CD4-positive, CD25-positive, alpha-beta regulatory T cell (primary cell): ENCODE measurements at regions not wholly inside any gene's neighbourhood (a gene's known extent, or its start where the extent isn't known, plus 50 kb on each side); places are given as distances from the start of the nearest gene placed in this dataset.
"Not testable (repeated sequence)": the region's sequence is repeated elsewhere in the genome, so short reads cannot be mapped to it uniquely, and the experiment has no call there.

Experiments
- ATAC-seq, 2 donors: fragments of 150-1000 bp; cut with Tn5 transposase; one replicate each; pipeline ENCODE4 v1.10.0; 2021; ENCODE audit warnings: low read depth in 2 of 2, moderate number of reproducible peaks in 2 of 2, moderate library complexity in 1 of 2
- DNase-seq, 3 donors: peaks; one replicate each; pipeline versions ENCODE4 v3.0.0 to v3.0.0-alpha.2; 2012 to 2022; ENCODE audit warnings: mixed read lengths in 1 of 3
- H3K27ac ChIP-seq: one replicate; pipeline ENCODE4 v1.7.0; 2013; ENCODE audit warnings: mild to moderate bottlenecking, low read length; ENCODE audit not compliant: insufficient read depth, poor library complexity, severe bottlenecking
- H3K27me3 ChIP-seq: one replicate; pipeline ENCODE4 v1.7.0; 2013; ENCODE audit warnings: low read length; ENCODE audit not compliant: control insufficient read depth, insufficient read depth
- H3K36me3 ChIP-seq: one replicate; pipeline ENCODE4 v1.7.0; 2013; ENCODE audit warnings: mild to moderate bottlenecking, low read length, moderate library complexity; ENCODE audit not compliant: control insufficient read depth, insufficient read depth
- H3K4me1 ChIP-seq: 2 replicates; pipeline ENCODE4 v1.7.0; 2013; ENCODE audit warnings: mild to moderate bottlenecking, low read length; ENCODE audit not compliant: insufficient read depth, control insufficient read depth, poor library complexity, severe bottlenecking
- H3K4me3 ChIP-seq: one replicate; pipeline ENCODE4 v1.7.0; 2013; ENCODE audit warnings: low read depth, mild to moderate bottlenecking, low read length, moderate library complexity
- H3K9me3 ChIP-seq, 2 experiments: 1 replicate in 1 of 2; 2 replicates in 1 of 2; pipeline ENCODE4 v1.7.0; 2013; ENCODE audit warnings: low read length in 2 of 2, mild to moderate bottlenecking in 1 of 2, moderate library complexity in 1 of 2; ENCODE audit not compliant: control insufficient read depth in 2 of 2
- H3K27ac Mint-ChIP-seq, 3 donors: one replicate each; pipeline ENCODE4 v1.8.0; 2020 to 2022; ENCODE audit warnings: mild to moderate bottlenecking in 3 of 3, mixed read lengths in 3 of 3, moderate library complexity in 2 of 3
- H3K27me3 Mint-ChIP-seq: one replicate; pipeline ENCODE4 v1.8.0; 2022; ENCODE audit warnings: mild to moderate bottlenecking, mixed read lengths
- H3K36me3 Mint-ChIP-seq: one replicate; pipeline ENCODE4 v1.8.0; 2020; ENCODE audit warnings: mixed read lengths
- H3K4me1 Mint-ChIP-seq, 4 donors: one replicate each; pipeline ENCODE4 v1.8.0; 2020 to 2022; ENCODE audit warnings: mixed read lengths in 4 of 4, mild to moderate bottlenecking in 1 of 4
- H3K4me3 Mint-ChIP-seq, 4 donors: one replicate each; pipeline ENCODE4 v1.8.0; 2020 to 2022; ENCODE audit warnings: mild to moderate bottlenecking in 4 of 4, mixed read lengths in 4 of 4, moderate library complexity in 3 of 4
- H3K9me3 Mint-ChIP-seq, 7 donors: one replicate each; pipeline ENCODE4 v1.8.0; 2020 to 2022; ENCODE audit warnings: mixed read lengths in 7 of 7, mild to moderate bottlenecking in 3 of 7, moderate library complexity in 2 of 7

DNA sequence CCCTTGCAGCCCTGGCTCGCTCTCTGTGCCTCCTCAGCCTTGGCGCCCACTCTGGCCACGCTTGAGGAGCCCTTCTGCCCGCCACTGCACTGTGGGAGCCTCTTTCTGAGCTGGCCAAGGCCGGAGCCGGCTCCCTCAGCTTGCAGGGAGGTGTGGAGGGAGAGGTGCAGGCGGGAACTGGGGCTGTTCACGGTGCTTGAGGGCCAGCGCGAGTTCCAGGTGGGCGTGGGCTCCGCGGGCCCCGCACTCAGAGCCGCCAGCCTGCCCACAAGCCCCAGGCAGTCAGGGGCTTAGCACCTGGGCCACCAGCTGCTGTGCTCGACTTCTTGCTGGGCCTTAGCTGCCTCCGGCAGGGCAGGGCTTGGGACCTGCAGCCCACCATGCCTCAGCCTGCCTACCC lies 861.5 kb upstream of the TPTE start:
- not testable (repeated sequence) for H3K4me1 ChIP-seq, H3K4me1 Mint-ChIP-seq, H3K27ac ChIP-seq, ATAC-seq, H3K36me3 ChIP-seq, H3K27ac Mint-ChIP-seq, H3K27me3 Mint-ChIP-seq, H3K4me3 ChIP-seq, DNase-seq, H3K36me3 Mint-ChIP-seq, H3K27me3 ChIP-seq, H3K4me3 Mint-ChIP-seq
- peaks cover 8 to 20% (median 10%) of the 10 kb centered on the region in 7 donors for H3K9me3 Mint-ChIP-seq
- peaks cover 5 to 26% of the 10 kb centered on the region in 2 experiments for H3K9me3 ChIP-seq

DNA sequence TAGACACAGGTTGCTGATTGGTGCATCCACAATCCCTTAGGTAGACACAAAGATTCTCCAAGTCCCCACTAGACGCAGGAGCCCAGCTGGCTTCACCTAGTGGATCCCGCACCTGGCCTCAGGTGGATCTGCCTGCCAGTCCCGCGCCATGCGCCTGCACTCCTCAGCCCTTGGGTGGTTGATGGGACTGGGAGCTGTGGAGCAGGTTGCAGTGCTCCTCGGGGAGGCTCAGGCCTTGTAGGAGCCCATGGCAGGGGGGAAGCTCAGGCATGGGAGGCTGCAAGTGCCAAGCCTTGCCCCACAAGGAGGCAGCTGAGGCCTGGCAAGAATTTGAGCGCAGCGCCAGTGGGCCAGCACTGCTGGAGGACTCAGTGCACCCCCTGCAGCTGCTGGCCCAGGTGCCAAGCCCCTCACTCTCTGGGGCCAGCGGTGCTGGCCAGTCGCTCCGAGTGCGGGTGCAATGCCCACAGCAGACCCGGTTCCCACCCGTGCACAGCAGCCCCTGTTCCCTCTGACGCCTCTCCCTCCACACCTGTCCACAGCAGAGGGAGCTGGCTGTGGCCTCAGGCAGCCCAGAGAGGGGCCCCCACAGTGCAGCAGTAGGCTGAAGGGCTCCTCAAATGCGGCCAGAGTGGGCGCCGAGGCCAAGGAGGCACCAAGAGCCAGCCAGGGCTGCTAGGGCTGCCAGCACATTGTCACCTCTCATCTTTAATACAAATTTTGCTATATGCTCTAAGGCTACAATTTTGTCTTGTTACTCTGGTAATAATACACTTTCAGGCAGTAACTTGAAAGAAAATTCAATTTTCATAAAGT lies 857.3 kb upstream of the TPTE start:
- not testable (repeated sequence) for H3K4me3 ChIP-seq, H3K27me3 Mint-ChIP-seq, H3K36me3 Mint-ChIP-seq, H3K27ac ChIP-seq, H3K4me3 Mint-ChIP-seq, H3K4me1 ChIP-seq, H3K9me3 Mint-ChIP-seq, DNase-seq, H3K27ac Mint-ChIP-seq, H3K9me3 ChIP-seq, H3K36me3 ChIP-seq, H3K4me1 Mint-ChIP-seq, ATAC-seq, H3K27me3 ChIP-seq

DNA sequence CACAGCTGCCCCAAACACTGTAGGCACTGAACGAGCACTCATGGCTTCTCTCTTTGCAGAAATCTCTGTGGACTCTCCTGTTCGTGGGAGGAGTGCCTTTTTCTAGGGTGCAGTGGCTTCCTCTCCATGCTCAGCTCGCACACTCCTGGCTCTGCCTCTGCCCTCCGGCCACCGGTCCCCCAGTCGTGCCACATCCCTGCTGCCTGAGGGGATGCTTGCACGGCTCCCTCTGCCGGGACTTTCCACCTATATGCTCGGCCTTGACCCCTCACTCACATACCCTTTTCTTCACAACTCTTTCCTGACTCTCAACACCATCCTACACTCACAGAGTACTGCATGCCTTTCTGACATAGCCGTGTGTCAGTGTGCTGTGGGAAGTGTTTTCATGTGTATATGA lies 845.6 kb upstream of the TPTE start:
- not testable (repeated sequence) for DNase-seq, H3K9me3 ChIP-seq, H3K9me3 Mint-ChIP-seq, H3K4me1 Mint-ChIP-seq, H3K4me3 Mint-ChIP-seq, H3K36me3 ChIP-seq, ATAC-seq, H3K27ac Mint-ChIP-seq, H3K27ac ChIP-seq, H3K4me3 ChIP-seq, H3K27me3 ChIP-seq, H3K36me3 Mint-ChIP-seq, H3K4me1 ChIP-seq, H3K27me3 Mint-ChIP-seq

DNA sequence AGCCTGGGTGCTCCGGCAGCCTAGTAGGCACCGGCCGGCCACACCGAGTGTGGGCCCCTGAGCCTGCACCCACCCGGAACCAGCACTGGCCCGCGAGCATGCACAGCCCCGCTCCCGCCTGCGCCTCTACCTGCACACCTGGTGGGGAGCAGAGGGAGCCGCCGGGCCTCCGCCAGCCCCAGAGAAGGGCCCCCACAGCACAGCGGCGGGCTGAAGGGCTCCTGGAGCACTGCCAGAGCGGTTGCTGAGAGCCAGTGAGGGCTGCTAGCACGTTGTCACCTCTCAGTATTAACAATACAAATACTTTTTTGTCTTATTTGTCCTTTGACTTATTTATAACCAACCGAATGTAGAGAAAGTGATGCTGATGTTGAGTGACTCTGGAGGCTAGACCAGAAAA lies 842.4 kb upstream of the TPTE start:
- H3K27ac ChIP-seq, DNase-seq, ATAC-seq, H3K4me1 Mint-ChIP-seq, H3K9me3 ChIP-seq, H3K36me3 ChIP-seq, H3K4me1 ChIP-seq, H3K27me3 Mint-ChIP-seq, H3K4me3 Mint-ChIP-seq, H3K9me3 Mint-ChIP-seq, H3K27me3 ChIP-seq, H3K4me3 ChIP-seq, H3K36me3 Mint-ChIP-seq, H3K27ac Mint-ChIP-seq: not testable (repeated sequence)

DNA sequence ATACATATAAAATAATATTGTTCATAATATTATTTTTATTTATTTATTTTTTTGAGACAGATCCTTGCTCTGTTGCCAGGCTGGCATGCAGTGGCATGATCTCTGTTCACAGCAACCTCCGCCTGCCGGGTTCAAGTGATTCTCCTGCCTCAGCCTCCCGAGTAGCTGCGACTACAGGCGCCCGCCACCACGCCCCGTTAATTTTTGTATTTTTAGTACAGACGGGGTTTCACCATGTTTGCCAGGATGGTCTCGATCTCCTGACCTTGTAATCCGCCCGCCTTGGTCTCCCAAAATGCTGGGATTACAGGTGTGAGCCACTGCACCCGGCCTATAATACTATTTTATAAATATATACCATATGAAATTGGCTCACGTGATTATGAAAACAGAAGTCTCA lies 832.4 kb upstream of the TPTE start:
- not testable (repeated sequence) for H3K36me3 Mint-ChIP-seq, H3K4me3 ChIP-seq, ATAC-seq, H3K36me3 ChIP-seq, H3K9me3 Mint-ChIP-seq, H3K4me1 Mint-ChIP-seq, H3K27ac ChIP-seq, H3K4me3 Mint-ChIP-seq, DNase-seq, H3K27me3 Mint-ChIP-seq, H3K4me1 ChIP-seq, H3K27ac Mint-ChIP-seq, H3K27me3 ChIP-seq, H3K9me3 ChIP-seq

DNA sequence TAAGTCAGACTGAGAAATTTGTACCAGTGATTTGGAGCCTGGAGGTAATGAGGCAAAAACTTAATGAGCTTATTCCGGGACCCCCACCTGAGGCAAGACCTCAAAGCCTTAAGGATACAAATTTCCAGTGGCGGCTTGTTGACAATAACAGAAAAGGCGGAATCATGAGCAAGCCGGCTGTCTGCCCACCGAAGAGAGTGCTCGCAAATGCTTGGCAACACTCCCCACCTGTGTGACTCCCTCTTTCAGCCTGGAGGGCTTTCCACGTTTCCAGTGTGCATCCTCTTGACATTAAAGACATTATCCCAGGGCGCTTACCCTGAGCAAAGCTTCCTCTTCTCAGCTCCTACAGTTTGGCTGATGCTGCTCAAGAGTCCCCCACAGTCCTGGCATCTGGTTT lies 830.4 kb upstream of the TPTE start:
- not testable (repeated sequence) for H3K27ac ChIP-seq, H3K4me1 ChIP-seq, H3K27me3 Mint-ChIP-seq, H3K27ac Mint-ChIP-seq, H3K4me1 Mint-ChIP-seq, H3K36me3 Mint-ChIP-seq, H3K27me3 ChIP-seq, H3K36me3 ChIP-seq, H3K9me3 ChIP-seq, ATAC-seq, H3K9me3 Mint-ChIP-seq, DNase-seq, H3K4me3 ChIP-seq, H3K4me3 Mint-ChIP-seq

DNA sequence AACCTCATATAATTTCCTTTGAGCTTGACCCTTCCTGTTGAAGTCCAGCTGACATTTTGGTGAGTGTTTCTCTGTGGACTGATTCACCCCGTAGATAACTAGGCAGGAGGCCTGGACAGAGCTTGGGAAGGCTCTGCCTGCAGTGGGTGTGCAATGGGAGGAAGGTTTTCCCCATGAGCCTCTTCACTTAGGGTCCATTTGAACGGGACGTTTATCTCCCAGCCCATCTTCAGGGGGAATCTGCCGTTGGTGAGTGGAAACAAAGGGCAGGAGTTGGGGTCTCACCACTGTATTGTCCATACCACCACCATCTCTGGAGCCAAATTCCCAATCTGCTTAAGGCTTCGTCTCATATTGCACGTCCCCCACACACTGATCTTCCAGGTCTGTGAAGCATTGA lies 825.6 kb upstream of the TPTE start:
- not testable (repeated sequence) for H3K4me1 Mint-ChIP-seq, H3K27ac Mint-ChIP-seq, DNase-seq, H3K36me3 Mint-ChIP-seq, H3K27ac ChIP-seq, H3K9me3 Mint-ChIP-seq, ATAC-seq, H3K27me3 ChIP-seq, H3K36me3 ChIP-seq, H3K4me1 ChIP-seq, H3K27me3 Mint-ChIP-seq, H3K9me3 ChIP-seq, H3K4me3 Mint-ChIP-seq, H3K4me3 ChIP-seq

DNA sequence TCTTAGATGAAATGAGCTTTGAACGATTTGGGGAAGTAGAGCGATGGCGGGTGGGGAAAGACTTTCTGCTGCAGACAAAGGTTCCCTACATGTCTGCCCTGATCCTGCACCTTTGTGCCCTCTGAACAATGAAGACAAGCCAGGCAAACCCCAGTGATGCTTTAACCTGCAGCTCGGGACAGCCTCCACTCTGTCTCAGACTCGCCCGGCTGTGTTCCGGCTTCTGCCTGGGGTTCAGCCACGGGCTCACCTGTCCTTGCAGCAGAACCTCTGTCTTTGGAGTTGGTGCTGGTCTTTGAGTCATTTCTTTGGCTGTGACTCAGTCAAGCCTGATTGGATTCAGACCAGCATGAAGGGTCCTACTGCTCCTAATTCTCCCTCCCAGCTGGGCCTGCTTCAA lies 823.6 kb upstream of the TPTE start:
- H3K27ac ChIP-seq, H3K27me3 Mint-ChIP-seq, H3K4me1 Mint-ChIP-seq, ATAC-seq, H3K36me3 Mint-ChIP-seq, H3K4me3 ChIP-seq, H3K36me3 ChIP-seq, H3K4me3 Mint-ChIP-seq, H3K9me3 ChIP-seq, H3K27ac Mint-ChIP-seq, DNase-seq, H3K9me3 Mint-ChIP-seq, H3K27me3 ChIP-seq, H3K4me1 ChIP-seq: not testable (repeated sequence)
